ENCODE measurements at regions not wholly inside any gene's neighbourhood (a gene's known extent, or its start where the extent isn't known, plus 50 kb on each side); places are given as distances from the start of the nearest gene placed in this dataset.

DNA sequence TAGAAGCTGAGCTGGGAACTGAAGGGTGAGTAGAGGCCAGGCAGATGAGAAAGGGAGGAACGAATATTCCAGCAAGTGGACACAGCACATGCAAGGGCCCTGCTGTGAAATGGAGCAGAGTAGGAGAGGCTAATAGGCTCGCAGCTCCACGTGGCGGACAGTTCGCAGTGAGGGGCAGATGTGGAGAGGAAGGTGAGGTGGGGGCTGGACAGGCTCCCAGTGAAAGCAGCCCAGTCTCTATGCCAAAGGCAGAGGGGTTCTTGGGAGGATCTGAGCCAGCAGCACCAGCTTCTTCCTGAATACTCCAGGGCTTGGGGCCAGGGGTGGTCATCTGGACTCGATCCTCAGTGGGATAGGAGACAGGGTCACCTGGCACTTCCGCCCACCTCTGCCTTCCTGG is 81.0 kb downstream of the CEBPB start:
- no peak for DNase-seq (ENCODE audit: low spot score)
- intact Hi-C loops (cut with DNase I): loop anchor here in 1 of 2 donors (10.0 kb wide), 2 partner anchors 47 to 193 kb away; no protein-coding TSS in a partner anchor

DNA sequence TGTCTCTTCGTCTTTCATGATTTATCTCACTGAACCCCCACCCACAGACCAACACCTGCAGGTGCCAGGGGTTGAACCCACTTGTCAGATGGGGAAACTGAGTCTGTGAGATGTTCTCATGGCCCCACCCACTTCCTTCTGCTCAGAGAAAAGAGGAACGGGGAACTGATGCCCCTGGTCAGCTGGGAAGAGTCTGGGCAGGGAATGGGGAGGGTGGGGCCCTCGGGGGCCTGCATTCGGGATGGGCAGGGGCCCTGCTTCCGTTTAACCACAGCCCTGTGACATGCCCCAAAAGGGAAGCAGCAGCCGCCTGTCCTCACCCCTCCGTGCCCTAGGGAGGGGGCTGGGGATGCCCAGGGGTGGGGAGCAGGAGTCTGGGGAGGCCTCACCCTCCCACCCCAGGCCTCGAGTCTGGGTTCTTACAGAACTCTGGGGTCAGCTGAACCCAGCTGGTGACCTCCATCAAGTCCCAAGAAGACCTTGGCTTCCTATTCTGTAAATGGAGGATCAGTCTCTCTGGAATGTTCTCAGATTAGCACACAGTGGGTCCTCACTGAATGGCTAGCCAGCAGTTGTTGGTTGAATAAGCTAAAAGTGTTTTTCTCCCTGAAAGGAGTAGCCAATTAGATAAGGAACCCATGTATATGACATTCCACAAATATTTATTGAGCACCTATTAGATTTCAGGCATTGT is 81.5 kb downstream of the CEBPB start:
- intact Hi-C loops (cut with DNase I): loop anchor here in 1 of 2 donors (10.0 kb wide), 2 partner anchors 47 to 193 kb away; no protein-coding TSS in a partner anchor
- no peak for DNase-seq (ENCODE audit: low spot score)

DNA sequence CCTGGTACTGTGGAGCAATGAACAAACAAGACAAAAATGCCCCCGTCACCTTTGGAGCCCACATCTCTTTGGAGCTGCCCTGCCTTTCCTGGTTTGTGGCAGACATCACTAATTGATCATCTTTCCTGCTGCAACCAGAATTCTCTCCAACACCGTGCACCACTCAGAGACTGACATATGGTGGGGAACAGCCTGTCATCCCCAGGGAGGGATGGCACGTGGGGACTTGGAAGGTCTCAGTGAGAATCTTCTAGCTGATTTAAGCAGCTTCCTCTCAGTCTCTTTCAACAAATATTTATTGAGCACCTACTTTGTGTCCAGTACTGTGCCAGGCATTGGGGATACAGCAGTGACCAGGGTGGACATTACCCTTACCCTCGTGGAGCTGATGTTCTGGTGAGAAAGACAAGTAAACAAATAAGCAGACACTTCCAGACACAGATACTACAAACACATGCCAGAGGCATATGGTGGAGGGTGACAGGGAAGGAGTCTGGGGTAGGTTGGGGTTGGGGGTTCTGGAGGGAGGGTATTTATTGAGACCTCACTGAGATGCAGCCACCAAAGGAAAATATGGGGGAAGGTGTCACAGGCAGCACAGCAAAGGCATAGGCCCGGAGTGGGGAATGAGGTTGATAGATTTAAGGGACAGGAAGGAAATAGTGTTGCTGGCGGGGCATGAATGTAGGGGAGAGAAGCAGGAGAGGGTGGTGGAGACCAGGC is 82.3 kb downstream of the CEBPB start:
- intact Hi-C loops (cut with DNase I): loop anchor here in 1 of 2 donors (10.0 kb wide), 2 partner anchors 48 to 192 kb away; no protein-coding TSS in a partner anchor
- DNase-seq (ENCODE audit: low spot score): no peak

DNA sequence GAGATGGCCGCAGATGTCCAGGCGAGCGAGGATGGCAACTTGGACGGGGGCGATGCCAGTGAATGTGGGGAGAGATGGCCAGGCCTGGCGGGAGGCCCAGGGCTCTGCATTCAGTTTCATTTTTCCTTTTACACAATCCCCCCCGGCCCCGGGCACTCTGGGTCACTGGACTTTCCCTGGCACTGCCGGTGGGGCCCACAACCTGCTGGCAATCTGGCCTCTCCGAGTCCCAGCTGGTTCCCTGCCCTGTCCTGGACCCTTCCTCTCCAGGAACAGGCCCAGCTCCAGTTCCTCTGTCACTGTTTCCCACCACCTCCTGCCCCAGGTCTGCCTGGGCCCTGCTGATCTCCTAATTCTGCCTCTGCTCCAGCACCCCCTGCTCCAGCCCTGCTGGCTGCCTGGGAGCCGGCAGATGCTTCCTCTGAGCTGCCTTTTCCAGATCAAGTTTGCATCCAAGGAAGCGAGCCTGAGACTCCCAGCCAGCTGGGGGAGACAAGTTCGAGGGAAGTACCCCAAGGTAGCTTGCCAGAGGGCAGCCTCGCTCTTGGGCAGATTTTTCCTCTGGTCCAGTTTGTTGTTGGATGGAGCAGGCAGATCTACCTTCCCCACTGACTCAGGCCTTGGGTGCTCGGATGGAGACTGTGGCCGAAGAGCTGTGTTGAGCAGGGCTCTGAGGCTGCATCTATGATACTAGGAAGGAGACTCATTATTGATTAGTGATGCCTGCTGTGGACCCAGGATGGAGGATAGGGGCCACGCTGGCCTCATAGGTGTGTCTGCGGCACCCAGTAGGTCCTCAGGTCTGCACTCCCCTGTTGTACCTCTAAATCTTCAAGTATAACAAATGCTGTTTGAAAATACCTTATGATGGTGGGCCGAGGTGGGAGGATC is 83.2 kb downstream of the CEBPB start:
- DNase-seq (ENCODE audit: low spot score): no peak
- intact Hi-C loops (cut with DNase I): loop anchor here in 1 of 2 donors (10.0 kb wide), 2 partner anchors 49 to 191 kb away; no protein-coding TSS in a partner anchor

DNA sequence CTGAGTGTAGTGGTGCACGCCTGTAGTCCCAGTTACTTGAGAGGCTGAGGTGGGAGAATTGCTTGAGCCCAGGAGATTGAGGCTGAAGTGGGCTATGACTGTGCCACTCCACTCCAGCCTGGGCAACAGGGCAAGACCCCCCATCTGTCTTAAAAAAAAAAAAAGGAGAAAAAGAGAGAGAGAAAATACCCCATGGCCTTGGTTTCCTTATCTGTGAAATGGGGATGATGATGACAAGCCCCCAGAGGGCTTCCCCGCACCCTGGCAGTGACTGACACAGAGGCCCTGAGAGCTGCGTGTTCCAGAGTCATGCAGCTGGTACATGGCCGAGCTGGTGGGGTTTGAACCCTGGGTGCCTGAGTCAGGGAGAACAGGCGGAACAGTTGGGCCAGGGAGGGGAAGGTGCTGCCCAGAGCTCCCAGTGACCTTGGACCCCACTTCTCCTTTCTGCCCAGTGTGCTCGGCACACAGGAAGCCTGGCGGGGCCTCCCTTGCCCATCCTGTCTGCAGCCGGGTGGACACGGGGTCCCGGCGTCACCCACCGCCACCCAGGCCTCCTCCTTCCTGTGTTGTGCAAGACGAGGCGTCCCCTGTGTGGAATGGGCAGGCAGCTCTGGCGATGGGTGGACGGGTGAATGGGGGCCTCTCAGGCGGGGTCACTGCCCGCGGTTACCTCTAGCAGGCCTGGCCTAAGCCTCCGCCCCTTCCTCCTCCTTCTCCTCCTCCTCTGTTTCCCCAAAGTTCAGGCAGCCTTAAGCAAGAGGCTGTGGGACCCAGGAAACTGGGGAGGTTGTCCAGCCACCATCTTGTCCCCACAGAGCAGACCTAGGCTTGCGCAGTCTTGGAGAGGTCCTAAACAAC is 84.2 kb downstream of the CEBPB start:
- peak; percentile 96 for DNase-seq (ENCODE audit: low spot score)
- intact Hi-C loops (cut with DNase I): loop anchor here (5.0 to 10.0 kb wide), 4 partner anchors 38 to 190 kb away; no protein-coding TSS in a partner anchor

DNA sequence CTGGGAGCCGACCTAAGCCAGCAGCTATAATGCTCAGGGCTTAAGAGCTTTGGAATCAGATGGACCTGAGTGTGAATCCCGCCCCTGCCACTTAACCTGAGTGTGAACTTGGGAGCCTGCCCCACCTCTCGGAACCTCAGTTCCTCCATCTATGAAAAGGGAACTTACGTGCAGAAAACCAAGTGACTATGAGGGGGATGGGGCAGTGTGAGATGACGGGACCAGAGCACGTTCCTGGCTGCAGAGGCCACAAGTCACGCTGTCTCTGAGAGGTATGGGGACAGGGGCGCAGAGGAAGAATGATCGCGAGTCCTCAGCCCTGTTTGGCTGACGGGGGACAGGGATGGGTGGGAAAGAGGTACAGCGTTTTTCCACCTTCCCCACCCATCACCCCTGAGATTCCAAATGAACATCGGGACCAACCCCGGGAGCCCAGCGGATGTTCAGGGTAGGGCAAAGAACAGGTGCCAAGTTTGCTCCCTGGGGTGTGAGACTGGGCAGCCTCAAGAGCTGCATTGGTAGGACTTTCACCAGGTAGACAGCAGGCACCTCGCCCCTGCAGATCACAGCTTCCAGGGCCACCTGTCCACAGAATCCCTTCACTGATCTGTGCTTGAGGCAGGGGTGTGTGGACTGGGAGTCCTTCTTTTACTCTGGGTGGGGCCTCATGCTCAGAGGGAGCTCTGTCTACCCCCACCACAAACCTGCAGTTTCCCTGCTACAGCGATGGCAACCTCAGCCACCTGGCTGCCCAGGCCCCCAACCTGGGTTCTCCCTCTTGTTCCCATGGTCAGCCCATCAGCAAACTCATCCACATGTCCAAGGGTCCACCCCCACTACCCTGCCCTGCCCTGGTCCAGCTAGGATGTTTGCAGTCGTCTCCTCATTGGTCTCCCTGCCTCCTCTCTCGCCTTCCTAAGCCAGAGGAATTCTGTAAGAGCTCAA is 85.8 kb downstream of the CEBPB start:
- intact Hi-C loops (cut with DNase I): loop anchor here (5.0 to 10.0 kb wide), 4 partner anchors 36 to 188 kb away; no protein-coding TSS in a partner anchor
- DNase-seq (ENCODE audit: low spot score): peak; percentile 50

DNA sequence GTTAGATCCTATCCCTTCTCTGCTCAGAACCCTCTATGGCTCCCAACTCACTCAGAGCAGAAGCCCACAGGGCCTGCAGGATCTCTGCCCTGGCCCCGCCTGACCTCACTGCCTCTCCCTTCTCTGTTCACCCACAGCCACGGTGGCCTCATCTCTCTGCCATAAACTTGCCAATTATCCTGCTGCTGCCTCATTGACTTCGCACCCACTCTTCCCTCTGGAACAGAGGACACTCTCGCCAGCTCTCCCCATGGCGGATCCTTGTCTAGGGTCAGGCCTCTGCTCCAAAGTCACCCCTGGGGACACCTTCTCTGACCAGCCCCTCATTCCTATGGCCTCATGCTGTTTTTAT is 86.4 kb downstream of the CEBPB start:
- intact Hi-C loops (cut with DNase I): loop anchor here (5.0 to 10.0 kb wide), 4 partner anchors 35 to 188 kb away; no protein-coding TSS in a partner anchor
- peak; percentile 50 for DNase-seq (ENCODE audit: low spot score)

DNA sequence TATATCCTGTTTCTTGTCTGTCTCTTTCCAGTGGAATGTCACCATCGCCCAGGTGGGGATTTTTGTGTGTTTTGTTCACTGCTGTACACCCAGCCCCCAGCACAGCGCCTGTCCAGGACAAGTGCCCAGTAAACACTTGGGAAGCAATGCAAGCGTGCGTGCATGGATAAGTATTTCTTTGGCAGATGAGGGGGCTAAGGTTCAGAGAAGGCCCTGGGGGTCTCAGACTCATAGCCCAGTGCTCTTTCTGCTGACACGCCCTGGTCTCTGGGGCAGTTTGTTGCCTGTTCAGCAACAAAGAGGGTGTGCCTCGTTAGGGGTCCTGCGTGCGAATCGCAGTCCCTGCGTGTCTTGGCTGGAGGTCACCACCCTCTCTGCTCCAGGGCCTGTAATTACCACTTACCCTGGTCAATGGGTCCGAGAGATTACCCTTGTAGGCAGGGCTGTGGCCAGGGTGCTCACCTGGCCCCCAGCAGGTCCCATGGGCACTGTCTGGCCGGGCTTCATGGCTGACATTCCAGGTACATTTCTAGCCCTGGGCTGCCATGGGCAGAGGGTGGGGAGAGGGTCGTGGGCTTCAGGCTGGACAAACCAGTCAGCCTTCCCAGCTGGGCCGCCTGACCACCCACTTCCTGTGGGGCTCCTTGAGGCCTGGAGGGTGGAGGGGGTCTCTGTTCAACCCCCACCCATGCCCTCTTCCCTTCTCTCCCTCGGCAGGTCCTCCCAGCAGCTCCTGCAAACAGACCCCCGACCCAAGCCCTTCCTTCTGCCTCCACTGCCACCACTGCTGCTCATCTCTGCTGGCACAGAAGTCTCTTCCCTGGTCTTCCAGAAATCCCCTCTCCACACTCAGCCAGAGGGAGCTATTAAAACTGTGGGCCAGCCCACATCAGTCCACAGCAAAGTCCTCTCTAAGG is 87.1 kb downstream of the CEBPB start:
- intact Hi-C loops (cut with DNase I): loop anchor here (5.0 to 10.0 kb wide), 4 partner anchors 35 to 187 kb away; no protein-coding TSS in a partner anchor
- peak; percentile 74 for DNase-seq (ENCODE audit: low spot score)

DNA sequence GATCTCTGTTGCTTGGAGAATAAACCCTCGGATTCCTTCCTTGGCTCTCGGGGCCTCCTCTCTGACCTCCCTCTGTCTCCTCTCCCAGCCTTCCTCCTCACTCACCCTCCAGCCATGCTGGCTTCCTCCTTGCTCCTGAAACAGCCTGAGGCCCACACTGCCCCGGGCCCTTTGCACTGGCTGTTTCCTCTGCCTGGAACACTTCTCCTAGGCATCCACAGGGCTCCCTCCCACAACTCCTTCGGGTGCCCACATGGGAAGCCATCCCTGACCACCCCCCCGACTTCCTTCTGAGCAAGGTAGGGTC is 87.7 kb downstream of the CEBPB start:
- peak; percentile 81 for DNase-seq (ENCODE audit: low spot score)
- intact Hi-C loops (cut with DNase I): loop anchor here (5.0 to 10.0 kb wide), 4 partner anchors 34 to 186 kb away; no protein-coding TSS in a partner anchor

DNA sequence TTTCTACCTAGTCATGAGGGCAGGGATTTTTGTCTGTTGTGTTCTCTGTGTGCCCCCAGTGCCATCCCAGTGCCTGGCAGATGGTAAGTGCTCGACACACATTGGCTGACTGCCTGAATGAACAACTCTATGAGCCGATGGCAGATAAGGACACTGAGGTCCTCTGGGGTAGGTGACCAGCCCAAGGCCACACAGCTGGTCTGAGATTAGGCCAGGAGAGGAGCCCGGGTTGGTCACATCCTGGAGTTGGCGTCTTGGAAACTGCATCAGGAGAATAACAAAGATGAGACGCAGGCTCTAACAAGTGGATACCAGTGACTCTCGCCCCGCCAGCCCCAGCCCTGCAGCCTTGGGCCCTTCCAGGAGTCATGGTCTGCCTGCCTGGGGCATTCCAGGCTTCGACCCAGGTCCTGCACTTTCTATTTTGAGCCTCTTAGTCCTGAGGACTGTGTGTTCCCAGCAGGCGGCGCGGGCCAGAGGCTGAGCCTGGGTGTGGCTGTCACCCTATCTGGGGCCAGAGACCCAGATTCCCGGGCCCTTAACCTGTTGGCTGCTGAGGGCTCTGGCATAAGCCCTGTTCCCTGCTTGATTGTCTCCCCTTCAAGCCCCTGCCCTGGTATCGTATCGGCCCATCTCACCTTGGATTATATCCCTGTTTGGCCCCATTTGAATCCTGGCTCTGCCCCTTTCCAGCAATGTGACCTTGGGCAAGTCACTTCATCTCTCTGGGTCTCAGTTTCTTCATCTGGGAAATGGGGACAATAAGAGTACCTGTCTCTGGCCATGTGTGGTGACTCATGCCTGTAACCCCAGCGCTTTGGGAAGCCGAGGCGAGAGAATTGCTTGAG is 88.3 kb downstream of the CEBPB start:
- DNase-seq (ENCODE audit: low spot score): peak; percentile 93
- intact Hi-C loops (cut with DNase I): loop anchor here (5.0 to 10.0 kb wide), 4 partner anchors 33 to 186 kb away; no protein-coding TSS in a partner anchor

DNA sequence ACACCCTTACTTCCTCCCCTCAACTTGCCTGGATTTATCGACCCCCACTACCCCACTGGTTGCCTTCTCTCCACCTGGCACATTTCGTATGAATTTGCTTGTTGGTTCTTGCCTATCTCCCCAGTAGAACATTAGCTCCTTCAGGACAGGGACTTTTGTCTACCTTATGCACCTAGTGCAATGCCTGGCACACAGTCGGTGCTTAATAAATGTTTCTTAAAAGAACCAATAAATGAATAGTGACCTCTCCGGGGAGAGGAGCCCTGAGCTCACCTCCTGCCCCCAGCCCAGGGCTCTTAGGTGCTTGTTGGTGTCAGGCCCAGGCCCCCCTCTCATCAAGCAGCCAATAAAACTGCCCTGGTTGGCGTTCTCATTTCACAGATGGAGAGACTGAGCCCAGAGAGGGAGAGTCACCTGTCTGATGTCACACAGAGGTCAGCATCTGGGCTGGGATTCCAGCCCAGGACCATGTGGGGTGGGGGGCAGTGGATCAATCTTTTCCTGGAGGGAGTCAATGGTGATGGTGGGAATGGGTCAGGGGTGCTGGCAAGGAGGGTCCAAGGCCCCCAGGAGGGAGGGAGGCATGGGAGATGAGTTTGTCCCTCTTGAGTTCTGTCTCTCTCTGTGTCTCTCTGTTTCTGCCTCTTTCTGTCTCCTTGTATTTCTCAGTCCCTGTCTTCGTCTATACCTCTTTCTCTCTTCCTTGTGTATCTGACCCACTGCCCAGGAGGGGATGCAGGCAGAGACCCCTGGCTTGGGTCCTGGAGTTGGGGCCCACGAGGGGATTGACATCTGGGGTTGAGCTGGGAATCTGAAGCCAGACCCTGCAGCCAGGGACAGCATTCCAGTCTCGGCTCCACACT is 89.6 kb downstream of the CEBPB start:
- peak; percentile 43 for DNase-seq (ENCODE audit: low spot score)
- intact Hi-C loops (cut with DNase I): loop anchor here (5.0 to 10.0 kb wide), 5 partner anchors 32 to 185 kb away; partner anchors contain the start of gene CEBPB (in 1 of the 2)

DNA sequence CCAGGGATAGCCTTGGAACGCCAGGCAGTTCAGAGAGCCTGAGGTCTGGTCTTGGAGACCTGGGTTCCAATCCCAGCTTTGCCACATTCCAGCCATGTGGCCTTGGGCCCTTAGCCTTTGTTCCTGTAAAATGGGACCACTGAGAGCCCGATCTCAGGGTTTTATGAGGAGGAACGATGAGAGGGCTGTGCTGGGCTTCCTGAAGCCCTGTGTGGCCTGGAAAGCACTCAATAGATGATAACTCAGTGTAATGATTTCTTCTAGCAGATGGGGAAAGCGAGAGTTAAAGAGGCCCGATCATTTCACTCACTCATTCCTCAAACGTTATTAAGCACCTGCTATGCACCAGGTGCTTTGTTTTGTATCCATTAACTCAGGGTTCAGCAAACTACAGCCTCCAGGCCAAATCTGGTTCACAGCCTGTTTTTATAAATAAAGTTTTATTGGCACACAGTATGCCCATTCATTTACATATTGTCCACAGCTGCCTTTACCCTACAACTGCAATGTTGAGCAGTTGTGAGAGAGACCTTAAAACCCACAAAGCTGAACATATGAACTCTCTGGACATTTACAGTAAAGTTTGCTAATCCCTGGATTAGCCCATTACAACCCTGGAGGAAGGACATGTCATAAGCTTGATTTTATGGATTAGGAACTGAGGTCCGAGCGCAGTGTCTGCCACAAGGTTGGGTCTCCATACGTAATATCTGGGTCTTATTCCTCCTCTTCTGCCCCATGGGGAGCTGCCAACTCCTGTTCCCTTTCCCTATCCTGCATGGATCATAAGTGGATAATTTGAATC is 90.4 kb downstream of the CEBPB start:
- intact Hi-C loops (cut with DNase I): loop anchor here in 1 of 2 donors (10.0 kb wide), 1 partner anchor 86 kb away; the partner anchor contains the start of gene CEBPB
- DNase-seq (ENCODE audit: low spot score): no peak

DNA sequence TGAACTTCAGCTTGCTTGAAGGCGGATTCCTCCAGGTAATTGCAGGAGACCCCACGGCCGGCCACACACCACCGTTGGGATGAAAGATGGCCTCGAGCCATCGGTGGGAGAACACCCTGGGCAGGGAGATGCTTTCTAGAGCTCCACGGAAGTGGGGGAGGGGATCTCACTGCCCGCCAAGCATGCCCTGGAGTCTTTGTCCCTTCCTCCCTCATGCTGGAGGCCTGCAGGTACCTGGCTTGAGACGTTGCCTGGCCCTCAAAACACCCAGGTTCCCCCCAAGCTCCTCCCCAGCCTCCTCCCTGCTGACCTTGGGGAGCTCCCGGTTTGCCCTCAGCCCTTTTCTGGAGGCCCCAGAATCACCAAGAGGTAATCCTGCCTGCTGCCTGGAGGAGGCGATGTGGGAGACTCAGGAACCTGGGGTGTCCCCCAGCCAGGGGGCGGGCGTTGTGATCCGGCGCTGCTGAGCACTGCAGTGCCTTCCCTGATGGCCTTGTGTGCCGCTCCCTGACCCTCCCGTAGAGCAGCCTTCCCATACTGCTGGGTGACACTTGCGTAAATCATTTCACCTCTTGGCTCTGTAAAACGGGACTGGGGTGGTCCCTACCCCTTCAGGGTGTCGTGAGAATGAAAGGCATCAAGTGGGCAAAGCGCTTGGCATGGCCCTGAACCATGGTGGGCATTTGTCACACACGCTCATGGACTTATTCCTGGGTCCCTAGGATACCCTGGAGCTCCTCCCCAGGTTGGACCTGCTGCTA is 91.4 kb downstream of the CEBPB start:
- DNase-seq (ENCODE audit: low spot score): no peak
- intact Hi-C loops (cut with DNase I): loop anchor here in 1 of 2 donors (10.0 kb wide), 1 partner anchor 87 kb away; the partner anchor contains the start of gene CEBPB

All from posterior vena cava (tissue), 2 donors.